ENCODE measurements at regions not wholly inside any gene's neighbourhood (a gene's known extent, or its start where the extent isn't known, plus 50 kb on each side); places are given as distances from the start of the nearest gene placed in this dataset.

GRCh38 chr17:34709158-34709754, 129.9 kb downstream of the TMEM132E start:
- no peak overlapping the region for H3K4me3 ChIP-seq (ENCODE audit: low read length)
- TF ChIP-seq CTCF (conservative IDR thresholded peaks at IDR 0.05; ENCODE audit: low read depth, low read length), result no peak
- DNase-seq (ENCODE audit: low read depth), result no peak

- no peak overlapping the region for H3K4me3 ChIP-seq (ENCODE audit: low read length)
- no peak for DNase-seq (ENCODE audit: low read depth)
- no peak for TF ChIP-seq CTCF (conservative IDR thresholded peaks at IDR 0.05; ENCODE audit: low read depth, low read length)
These were observed 126.6 kb downstream of the TMEM132E start for GRCh38 chr17:34706029-34706428.

- no peak for TF ChIP-seq CTCF (conservative IDR thresholded peaks at IDR 0.05; ENCODE audit: low read depth, low read length)
- H3K4me3 ChIP-seq (ENCODE audit: low read length), result no peak overlapping the region
- DNase-seq (ENCODE audit: low read depth), result no peak
These were observed 124.2 kb downstream of the TMEM132E start for GRCh38 chr17:34703533-34703932.

- TF ChIP-seq CTCF (conservative IDR thresholded peaks at IDR 0.05; ENCODE audit: low read depth, low read length), result no peak
- DNase-seq (ENCODE audit: low read depth), result no peak
- no peak overlapping the region for H3K4me3 ChIP-seq (ENCODE audit: low read length)
These were observed 119.8 kb downstream of the TMEM132E start for GRCh38 chr17:34699181-34699580.

- TF ChIP-seq CTCF (conservative IDR thresholded peaks at IDR 0.05; ENCODE audit: low read depth, low read length), result no peak
These were observed 113.5 kb downstream of the TMEM132E start for GRCh38 chr17:34692920-34693319.

More at GRCh38 chr17:34692920-34693319, 113.5 kb downstream of the TMEM132E start:
- no peak for DNase-seq (ENCODE audit: low read depth)
- no peak overlapping the region for H3K4me3 ChIP-seq (ENCODE audit: low read length)
